ENCODE measurements at regions not wholly inside any gene's neighbourhood (a gene's known extent, or its start where the extent isn't known, plus 50 kb on each side); places are given as distances from the start of the nearest gene placed in this dataset.

- DNase-seq: no peak
Measured at GRCh38 chr14:25134184-25134583, 84.2 kb upstream of the STXBP6 start.

- DNase-seq: peak; percentile 76
Measured at GRCh38 chr14:25132732-25133422, 82.9 kb upstream of the STXBP6 start.

- DNase-seq: no peak
Measured at GRCh38 chr14:25132094-25132493, 82.1 kb upstream of the STXBP6 start.

- no peak for DNase-seq
Measured at GRCh38 chr14:25122843-25123242, 72.9 kb upstream of the STXBP6 start.

- no peak for DNase-seq
Measured at GRCh38 chr14:25122211-25122610, 72.3 kb upstream of the STXBP6 start.

- DNase-seq: no peak
Measured at GRCh38 chr14:25121337-25122129, 71.6 kb upstream of the STXBP6 start.

GRCh38 chr14:25120261-25120660 lies 70.3 kb upstream of the STXBP6 start:
- no peak for DNase-seq

- no peak for DNase-seq
Measured at GRCh38 chr14:25118671-25119070, 68.7 kb upstream of the STXBP6 start.

- DNase-seq: no peak
Measured at GRCh38 chr14:25117342-25117741, 67.4 kb upstream of the STXBP6 start.

GRCh38 chr14:25116607-25117006 lies 66.7 kb upstream of the STXBP6 start:
- no peak for DNase-seq

GRCh38 chr14:25113394-25113793 lies 63.4 kb upstream of the STXBP6 start:
- no peak for DNase-seq

GRCh38 chr14:25111061-25111601 lies 61.2 kb upstream of the STXBP6 start:
- DNase-seq: peak; percentile 59

- no peak for DNase-seq
Measured at GRCh38 chr14:25110106-25110505, 60.2 kb upstream of the STXBP6 start.

GRCh38 chr14:25108959-25109358 lies 59.0 kb upstream of the STXBP6 start:
- DNase-seq: peak; percentile 48

- DNase-seq: no peak
Measured at GRCh38 chr14:25108291-25108690, 58.3 kb upstream of the STXBP6 start.

- DNase-seq: no peak
Measured at GRCh38 chr14:25103820-25104219, 53.9 kb upstream of the STXBP6 start.

- no peak for DNase-seq
Measured at GRCh38 chr14:25103271-25103670, 53.3 kb upstream of the STXBP6 start.

- DNase-seq: no peak
Measured at GRCh38 chr14:25102788-25103187, 52.8 kb upstream of the STXBP6 start.

- no peak for DNase-seq
Measured at GRCh38 chr14:25101276-25101675, 51.3 kb upstream of the STXBP6 start.

Data from right forelimb (tissue), 1 donor.